Body of pancreas (tissue), 4 donors: ENCODE measurements at regions not wholly inside any gene's neighbourhood (a gene's known extent, or its start where the extent isn't known, plus 50 kb on each side); places are given as distances from the start of the nearest gene placed in this dataset.

ENCODE experiments used
- POLR2A ChIP-seq, 3 donors: fragments of 450-650 bp; IDR thresholded peaks; one replicate each; pipeline ENCODE4 v1.6.1; 2016; ENCODE audit warnings: antibody characterized with exemption in 3 of 3, mild to moderate bottlenecking in 2 of 3
- TF ChIP-seq, protein P1 (sequence below), 7 experiments: fragments of 450-650 bp in 4 of 7; fragments of 200-600 bp in 3 of 7; sonication (generic) in 3 of 7; IDR thresholded peaks; one replicate each; pipeline ENCODE4 v1.5.1; 2016 to 2019; ENCODE audit warnings: antibody characterized with exemption in 7 of 7

DNA sequence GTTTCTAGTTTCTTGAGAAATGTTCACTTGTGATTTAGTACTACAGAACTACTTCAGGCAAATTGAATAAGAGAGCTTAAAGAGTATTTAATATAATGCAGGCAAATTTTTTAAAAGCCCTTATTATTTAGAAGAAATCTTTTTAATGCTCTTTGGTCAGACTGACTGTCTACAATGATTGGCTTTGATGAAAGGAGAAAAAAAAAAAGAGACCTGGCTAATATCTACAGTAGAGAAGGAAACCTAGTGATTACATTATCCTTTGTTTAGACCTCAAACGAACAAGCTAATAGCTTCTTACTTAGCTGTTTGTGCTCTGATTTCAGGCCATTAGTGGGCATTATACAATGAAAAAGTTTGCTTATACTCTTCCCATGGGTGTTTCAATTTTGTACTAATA is 1043.1 kb downstream of the JRKL start:
- TF ChIP-seq, protein P1, sequence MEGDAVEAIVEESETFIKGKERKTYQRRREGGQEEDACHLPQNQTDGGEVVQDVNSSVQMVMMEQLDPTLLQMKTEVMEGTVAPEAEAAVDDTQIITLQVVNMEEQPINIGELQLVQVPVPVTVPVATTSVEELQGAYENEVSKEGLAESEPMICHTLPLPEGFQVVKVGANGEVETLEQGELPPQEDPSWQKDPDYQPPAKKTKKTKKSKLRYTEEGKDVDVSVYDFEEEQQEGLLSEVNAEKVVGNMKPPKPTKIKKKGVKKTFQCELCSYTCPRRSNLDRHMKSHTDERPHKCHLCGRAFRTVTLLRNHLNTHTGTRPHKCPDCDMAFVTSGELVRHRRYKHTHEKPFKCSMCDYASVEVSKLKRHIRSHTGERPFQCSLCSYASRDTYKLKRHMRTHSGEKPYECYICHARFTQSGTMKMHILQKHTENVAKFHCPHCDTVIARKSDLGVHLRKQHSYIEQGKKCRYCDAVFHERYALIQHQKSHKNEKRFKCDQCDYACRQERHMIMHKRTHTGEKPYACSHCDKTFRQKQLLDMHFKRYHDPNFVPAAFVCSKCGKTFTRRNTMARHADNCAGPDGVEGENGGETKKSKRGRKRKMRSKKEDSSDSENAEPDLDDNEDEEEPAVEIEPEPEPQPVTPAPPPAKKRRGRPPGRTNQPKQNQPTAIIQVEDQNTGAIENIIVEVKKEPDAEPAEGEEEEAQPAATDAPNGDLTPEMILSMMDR (IDR thresholded peaks at IDR 0.05), result no peak
- no peak for TF ChIP-seq POLR2A (IDR thresholded peaks at IDR 0.05)
